ENCODE measurements at regions not wholly inside any gene's neighbourhood (a gene's known extent, or its start where the extent isn't known, plus 50 kb on each side); places are given as distances from the start of the nearest gene placed in this dataset.

DNA sequence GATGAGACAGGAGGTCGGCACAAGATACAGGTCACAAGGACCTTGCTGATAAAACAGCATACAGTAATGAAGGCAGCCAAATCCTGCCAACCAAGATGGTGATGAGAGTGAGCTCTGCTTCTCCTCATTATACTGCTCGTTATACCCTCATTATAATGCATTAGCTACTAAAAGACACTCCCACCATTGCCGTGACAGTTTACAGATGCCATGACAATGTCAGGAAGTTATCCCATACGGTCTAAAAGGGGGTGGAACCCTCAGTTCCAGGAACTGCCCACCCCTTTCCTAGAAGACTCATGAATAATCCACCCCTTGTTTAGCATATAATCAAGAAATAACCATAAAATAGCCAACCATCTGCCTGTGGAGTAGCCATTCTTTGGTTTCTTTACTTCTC is 224.2 kb downstream of the RBM43 start:
- Histone ChIP-seq H3K9ac (ENCODE audit: extremely low read depth, insufficient read length, low read length) (no peak overlapping the region), H2BK20ac (ENCODE audit: low read depth, low read length, poor library complexity, severe bottlenecking) (no peak overlapping the region), H4K91ac (ENCODE audit: insufficient read length, low read depth, low read length) (no peak overlapping the region), H3K27me3 (ENCODE audit: insufficient read depth, low read length) (no peaks in the 10 kb centered on the region), H2BK5ac (ENCODE audit: insufficient read length, low read length) (no peak overlapping the region), H2BK15ac (ENCODE audit: low read depth, low read length) (no peak overlapping the region), H4K20me1 (ENCODE audit: control insufficient read depth, insufficient read depth, insufficient read length) (no peaks in the 10 kb centered on the region), H3K23ac (ENCODE audit: insufficient read length, low read depth, low read length) (no peak overlapping the region), H3K4me2 (ENCODE audit: insufficient read depth, insufficient read length, low read length) (no peak overlapping the region), H3K4ac (ENCODE audit: low read depth, low read length) (no peak overlapping the region), H2BK120ac (ENCODE audit: low read depth, low read length, poor library complexity, severe bottlenecking) (no peak overlapping the region), H3K18ac (ENCODE audit: insufficient read length, low read depth, low read length) (no peak overlapping the region), H3K4me1 (ENCODE audit: insufficient read depth, low read length) (no peaks in the 10 kb centered on the region; the same call in 1 of the 2 replicates), H4K5ac (ENCODE audit: insufficient read length, low read depth, low read length) (no peak overlapping the region), H3K79me1 (ENCODE audit: insufficient read depth, low read depth, low read length, poor library complexity, severe bottlenecking) (no peaks in the 10 kb centered on the region), H4K8ac (replicated peaks; ENCODE audit: insufficient read length, low read depth, low read length) (no peak overlapping the region), H2AFZ (ENCODE audit: low read length) (no peak overlapping the region), H3K23me2 (ENCODE audit: insufficient read length, low read depth, low read length, poor library complexity, severe bottlenecking) (no peaks in the 10 kb centered on the region), H3T11ph (ENCODE audit: low read length) (no peak overlapping the region), H3K9me3 (ENCODE audit: control insufficient read depth, low read depth, low read length) (no peaks in the 10 kb centered on the region), H3K79me2 (ENCODE audit: insufficient read depth, low read length) (no peaks in the 10 kb centered on the region), H3K27ac (ENCODE audit: insufficient read length, low read depth, low read length) (no peak overlapping the region), H3K14ac (ENCODE audit: insufficient read depth, low read length) (no peak overlapping the region), H2BK12ac (ENCODE audit: insufficient read length, low read depth, low read length) (no peak overlapping the region), H2AK5ac (ENCODE audit: insufficient read length, low read length) (no peak overlapping the region), H3K56ac (ENCODE audit: insufficient read length, low read depth, low read length) (no peak overlapping the region)
- Mint-ChIP-seq H3K27ac (no peak overlapping the region), H3K36me3 (ENCODE audit: insufficient read depth in 1 of 3, low read depth in 3 of 3) (no peaks in the 10 kb centered on the region), H3K4me3 (no peak overlapping the region), H3K27me3 (ENCODE audit: low read depth) (no peaks in the 10 kb centered on the region), H3K9me3 (no peaks in the 10 kb centered on the region), H3K4me1 (peaks cover 0 to 10% of the 10 kb centered on the region in 2 experiments; a peak in 2 of 4 replicates)
- WGBS (ENCODE audit: extremely low coverage, insufficient read length, low lambda C conversion rate) = no CpG with 5 or more reads among the region's 4 CpGs
- DNase-seq = no peak
- TF ChIP-seq, protein P1, sequence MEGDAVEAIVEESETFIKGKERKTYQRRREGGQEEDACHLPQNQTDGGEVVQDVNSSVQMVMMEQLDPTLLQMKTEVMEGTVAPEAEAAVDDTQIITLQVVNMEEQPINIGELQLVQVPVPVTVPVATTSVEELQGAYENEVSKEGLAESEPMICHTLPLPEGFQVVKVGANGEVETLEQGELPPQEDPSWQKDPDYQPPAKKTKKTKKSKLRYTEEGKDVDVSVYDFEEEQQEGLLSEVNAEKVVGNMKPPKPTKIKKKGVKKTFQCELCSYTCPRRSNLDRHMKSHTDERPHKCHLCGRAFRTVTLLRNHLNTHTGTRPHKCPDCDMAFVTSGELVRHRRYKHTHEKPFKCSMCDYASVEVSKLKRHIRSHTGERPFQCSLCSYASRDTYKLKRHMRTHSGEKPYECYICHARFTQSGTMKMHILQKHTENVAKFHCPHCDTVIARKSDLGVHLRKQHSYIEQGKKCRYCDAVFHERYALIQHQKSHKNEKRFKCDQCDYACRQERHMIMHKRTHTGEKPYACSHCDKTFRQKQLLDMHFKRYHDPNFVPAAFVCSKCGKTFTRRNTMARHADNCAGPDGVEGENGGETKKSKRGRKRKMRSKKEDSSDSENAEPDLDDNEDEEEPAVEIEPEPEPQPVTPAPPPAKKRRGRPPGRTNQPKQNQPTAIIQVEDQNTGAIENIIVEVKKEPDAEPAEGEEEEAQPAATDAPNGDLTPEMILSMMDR (conservative IDR thresholded peaks at IDR 0.05) = no peak

Data from H9 (cell line).